HepG2 (cell line): ENCODE measurements at regions not wholly inside any gene's neighbourhood (a gene's known extent, or its start where the extent isn't known, plus 50 kb on each side); places are given as distances from the start of the nearest gene placed in this dataset.

Source experiments
- ATAC-seq: fragments of 200-7000 bp; cut with Tn5 transposase; 3 replicates; pipeline ENCODE4 v1.9.1; 2020; ENCODE audit warnings: mild to moderate bottlenecking, moderate library complexity
- BruUV-seq: library from RNA; stranded (reverse); fragments of 400-500 nt; replicated peaks from 2 replicates; lab custom pipeline; 2021; lab: Mats Ljungman, UMichigan
- CTCF ChIA-PET: fragments of 300-600 bp; formaldehyde crosslinking; extraction: SDS; loops from one replicate; lab custom pipeline; 2021; ENCODE audit warnings: low total read pairs, inconsistent platforms, low intra/inter-chr PET ratio; lab: Yijun Ruan, JAX
- POLR2A ChIA-PET: fragments of 350-600 bp; sonication (Branson Sonifier 250); formaldehyde crosslinking; loops from one replicate; lab custom pipeline; 2020; ENCODE audit warnings: antibody characterized with exemption, inconsistent platforms; lab: Yijun Ruan, JAX
- DNase-seq: peaks from one replicate; pipeline ENCODE4 v3.0.0-alpha.2; 2015; ENCODE audit warnings: low spot score
- FAIRE-seq: peaks from 3 replicates; lab custom pipeline; 2011; peaks lifted over from hg19 to GRCh38; lab: Jason Lieb, UNC
- H2AFZ ChIP-seq: one replicate; pipeline ENCODE4 v1.6.1; 2011; ENCODE audit warnings: low read length, inconsistent platforms
- H3K27ac ChIP-seq: fragments of 300-600 bp; 3 replicates; pipeline ENCODE4 v1.8.0; 2011; ENCODE audit warnings: mixed run types, mild to moderate bottlenecking, mixed read lengths, low read length, inconsistent platforms; ENCODE audit not compliant: insufficient read depth; ENCODE audit errors: extremely low read length
- H3K27me3 ChIP-seq, 2 experiments: fragments of 200-600 bp in 1 of 2; 2 replicates in 1 of 2; 3 replicates in 1 of 2; pipeline versions ENCODE4 v1.6.0 to v1.8.0; 2011; ENCODE audit warnings: low read length in 2 of 2, mild to moderate bottlenecking in 2 of 2, moderate library complexity in 2 of 2, inconsistent platforms in 1 of 2; ENCODE audit not compliant: insufficient read depth in 2 of 2, control insufficient read depth in 1 of 2
- H3K36me3 ChIP-seq, 2 experiments: fragments of 200-600 bp in 1 of 2; replicated peaks in 1 of 2; 2 replicates in 1 of 2; 3 replicates in 1 of 2; pipeline versions ENCODE4 v1.5.1 to v1.8.0; 2011; ENCODE audit warnings: low read length in 2 of 2, inconsistent platforms in 1 of 2; ENCODE audit not compliant: insufficient read depth in 2 of 2, control insufficient read depth in 1 of 2
- H3K4me1 ChIP-seq: 2 replicates; pipeline ENCODE4 v1.5.1; 2012; ENCODE audit warnings: low read length, inconsistent platforms; ENCODE audit not compliant: insufficient read depth
- H3K4me2 ChIP-seq: 2 replicates; pipeline ENCODE4 v1.6.0; 2011; ENCODE audit warnings: low read depth, low read length, inconsistent platforms
- H3K4me3 ChIP-seq, 3 experiments: fragments of 200-600 bp in 1 of 3; sonication (generic), shearing (Covaris generic) in 1 of 3; replicated peaks in 1 of 3; 2 replicates each; pipeline ENCODE4 v1.5.1; 2011 to 2016; ENCODE audit warnings: low read length in 3 of 3, inconsistent platforms in 2 of 3, low read depth in 2 of 3, mild to moderate bottlenecking in 2 of 3, control low read depth in 1 of 3, mixed read lengths in 1 of 3; ENCODE audit not compliant: insufficient read depth in 1 of 3
- H3K79me2 ChIP-seq: one replicate; pipeline ENCODE4 v1.6.1; 2011; ENCODE audit warnings: low read length, inconsistent platforms; ENCODE audit not compliant: insufficient read depth
- H3K9ac ChIP-seq: 2 replicates; pipeline ENCODE4 v1.6.0; 2011; ENCODE audit warnings: mild to moderate bottlenecking, low read depth, low read length, inconsistent platforms; ENCODE audit not compliant: insufficient read depth
- H3K9me3 ChIP-seq: 2 replicates; pipeline ENCODE4 v1.5.1; 2012; ENCODE audit warnings: mild to moderate bottlenecking, low read length
- H4K20me1 ChIP-seq: 2 replicates; pipeline ENCODE4 v1.6.0; 2011; ENCODE audit warnings: inconsistent platforms, mild to moderate bottlenecking, low read length, moderate library complexity; ENCODE audit not compliant: insufficient read depth
- AFF4 ChIP-seq: sonication (generic); formaldehyde crosslinking; IDR thresholded peaks from 2 replicates; pipeline ENCODE4 v1.4.0; 2020; ENCODE audit warnings: missing genetic modification reagents
- FOXK1 ChIP-seq: sonication (generic); formaldehyde crosslinking; IDR thresholded peaks from 2 replicates; pipeline ENCODE4 v1.4.0; 2020; ENCODE audit warnings: low read depth, missing genetic modification reagents, borderline replicate concordance
- POLR2G ChIP-seq: fragments of 200-400 bp; formaldehyde crosslinking; IDR thresholded peaks from 2 replicates; pipeline ENCODE4 v1.6.1; 2018; ENCODE audit warnings: mild to moderate bottlenecking, low read depth, low read length, moderate library complexity
- TFDP1 ChIP-seq: IDR thresholded peaks from 2 replicates; pipeline ENCODE4 v1.6.1; 2016; ENCODE audit warnings: missing compliant biosample characterization, missing genetic modification reagents, borderline replicate concordance
- ZNF512 ChIP-seq: sonication (generic); formaldehyde crosslinking; IDR thresholded peaks from 2 replicates; pipeline ENCODE4 v1.4.0; 2020; ENCODE audit warnings: mild to moderate bottlenecking, missing genetic modification reagents
- ZNF546 ChIP-seq: sonication (generic); formaldehyde crosslinking; conservative IDR thresholded peaks from 2 replicates; pipeline ENCODE4 v1.8.1; 2023; ENCODE audit warnings: mild to moderate bottlenecking, missing genetic modification reagents
- ZNF766 ChIP-seq: sonication (generic); formaldehyde crosslinking; IDR thresholded peaks from 2 replicates; pipeline ENCODE4 v1.5.0; 2020; ENCODE audit warnings: missing genetic modification reagents, borderline replicate concordance
- in situ Hi-C: cut with HindIII; loops from 2 replicates; pipeline ENCODE4 v1.10.0; 2017; ENCODE audit warnings: low pct_unique_long_range_greater_than_20kb; ENCODE audit not compliant: extremely low pct_ligation_motif_present
- intact Hi-C: fragments of 100-400 bp; cut with micrococcal nuclease; formaldehyde crosslinking; loops from one replicate; pipeline ENCODE4 v1.10.0; 2022; ENCODE audit not compliant: unreplicated experiment

DNA sequence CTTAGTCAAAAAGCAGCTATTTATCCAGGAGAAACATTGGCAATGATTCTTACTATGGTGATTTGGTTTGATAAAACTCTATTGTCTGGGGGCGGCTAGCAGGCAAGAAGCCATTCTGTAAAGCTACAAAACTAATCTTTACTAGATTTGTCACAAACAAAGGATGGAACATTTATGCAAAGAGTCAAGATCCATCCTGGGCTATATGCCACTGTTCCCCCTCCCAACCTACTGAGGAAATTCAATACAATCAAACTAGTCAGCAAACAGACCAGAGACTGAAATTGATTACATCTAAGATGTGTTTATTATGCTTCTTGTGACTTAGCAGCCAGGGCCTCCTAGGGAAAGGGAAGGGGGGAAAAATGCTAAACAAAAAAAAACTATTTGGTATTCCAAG, 397.6 kb downstream of the GPAM start (continued):
- no peak for TF ChIP-seq FOXK1 (CRISPR knock-in tag)

GRCh38 chr10:111789821-111790220, 393.7 kb downstream of the GPAM start:
- H3K9ac ChIP-seq, result no peak overlapping the region
- no peak for ATAC-seq
- DNase-seq, result no peak
- CTCF ChIA-PET, result no interaction called here
- intact Hi-C loops (no loop called here), in situ Hi-C loops (no loop called here)
- H3K27me3 ChIP-seq, result no peaks in the 10 kb centered on the region
- BruUV-seq, result no TSS peak
- POLR2A ChIA-PET, result no interaction called here
- H3K9me3 ChIP-seq, result no peaks in the 10 kb centered on the region
- FAIRE-seq, result no peak
- H3K4me2 ChIP-seq, result no peak overlapping the region
- TF ChIP-seq AFF4 (CRISPR knock-in tag) (no peak), ZNF546 (CRISPR knock-in tag) (no peak), ZNF512 (CRISPR knock-in tag) (no peak), TFDP1 (CRISPR knock-in tag) (no peak), ZNF766 (CRISPR knock-in tag) (no peak), POLR2G (no peak)
- H3K27ac ChIP-seq, result no peak overlapping the region
- H3K4me3 ChIP-seq, result no peak overlapping the region
- H3K79me2 ChIP-seq, result no peaks in the 10 kb centered on the region
- no peak overlapping the region for H2AFZ ChIP-seq
- no peaks in the 10 kb centered on the region for H4K20me1 ChIP-seq
- no peaks in the 10 kb centered on the region for H3K36me3 ChIP-seq
- no peaks in the 10 kb centered on the region for H3K4me1 ChIP-seq
